D721Med (cell line): ENCODE measurements at regions not wholly inside any gene's neighbourhood (a gene's known extent, or its start where the extent isn't known, plus 50 kb on each side); places are given as distances from the start of the nearest gene placed in this dataset.

Experiments used
- DNase-seq: peaks from one replicate; pipeline ENCODE4 v3.0.0; 2011; ENCODE audit warnings: low spot score; ENCODE audit not compliant: insufficient read length
- FAIRE-seq: peaks from 2 replicates; lab custom pipeline; 2011; peaks lifted over from hg19 to GRCh38; lab: Jason Lieb, UNC
- CTCF ChIP-seq: IDR thresholded peaks from 2 replicates; pipeline ENCODE4 v1.5.1; 2012; ENCODE audit warnings: mild to moderate bottlenecking, control low read depth; ENCODE audit not compliant: insufficient read depth; ENCODE audit errors: missing control alignments

- DNase-seq (no peak), FAIRE-seq (no peak)
- TF ChIP-seq CTCF, result no peak
These were observed 1365.5 kb upstream of the CHAC2 start for GRCh38 chr2:52402128-52402527.

GRCh38 chr2:52396836-52397235, 1364.9 kb upstream of the NRXN1 start:
- TF ChIP-seq CTCF, result no peak
- no peak for FAIRE-seq

GRCh38 chr2:52395912-52396311, 1364.0 kb upstream of the NRXN1 start:
- FAIRE-seq (no peak), DNase-seq (no peak)
- no peak for TF ChIP-seq CTCF

More at GRCh38 chr2:52396836-52397235, 1364.9 kb upstream of the NRXN1 start:
- DNase-seq, result no peak

GRCh38 chr2:52391621-52392020, 1359.7 kb upstream of the NRXN1 start:
- FAIRE-seq, result no peak
- no peak for TF ChIP-seq CTCF
- DNase-seq, result no peak

GRCh38 chr2:52390651-52391050, 1358.7 kb upstream of the NRXN1 start:
- FAIRE-seq, result no peak
- no peak for DNase-seq
- no peak for TF ChIP-seq CTCF

GRCh38 chr2:52387937-52388590, 1356.1 kb upstream of the NRXN1 start:
- no peak for FAIRE-seq
- no peak for TF ChIP-seq CTCF
- DNase-seq, result no peak

- FAIRE-seq (no peak), DNase-seq (no peak)
- TF ChIP-seq CTCF, result no peak
These were observed 1354.6 kb upstream of the NRXN1 start for GRCh38 chr2:52386433-52387030.
